ENCODE measurements at regions not wholly inside any gene's neighbourhood (a gene's known extent, or its start where the extent isn't known, plus 50 kb on each side); places are given as distances from the start of the nearest gene placed in this dataset.

GRCh38 chr12:54740882-54741281 is 92.7 kb upstream of the DCD start:
- no peak for TF ChIP-seq BHLHE40 (IDR thresholded peaks at IDR 0.05; ENCODE audit: borderline replicate concordance)
- TF ChIP-seq NFRKB (IDR thresholded peaks at IDR 0.05): no peak
- no peak for TF ChIP-seq FOXK2 (IDR thresholded peaks at IDR 0.05)
- TF ChIP-seq ZNF384 (IDR thresholded peaks at IDR 0.05): no peak
- no peak for TF ChIP-seq HDGF (IDR thresholded peaks at IDR 0.05; ENCODE audit: borderline replicate concordance)
- TF ChIP-seq TARDBP (IDR thresholded peaks at IDR 0.05): no peak
- TF ChIP-seq FOXA1 (IDR thresholded peaks at IDR 0.05): no peak
- TF ChIP-seq SUZ12 (IDR thresholded peaks at IDR 0.05): no peak
- TF ChIP-seq, protein P1, sequence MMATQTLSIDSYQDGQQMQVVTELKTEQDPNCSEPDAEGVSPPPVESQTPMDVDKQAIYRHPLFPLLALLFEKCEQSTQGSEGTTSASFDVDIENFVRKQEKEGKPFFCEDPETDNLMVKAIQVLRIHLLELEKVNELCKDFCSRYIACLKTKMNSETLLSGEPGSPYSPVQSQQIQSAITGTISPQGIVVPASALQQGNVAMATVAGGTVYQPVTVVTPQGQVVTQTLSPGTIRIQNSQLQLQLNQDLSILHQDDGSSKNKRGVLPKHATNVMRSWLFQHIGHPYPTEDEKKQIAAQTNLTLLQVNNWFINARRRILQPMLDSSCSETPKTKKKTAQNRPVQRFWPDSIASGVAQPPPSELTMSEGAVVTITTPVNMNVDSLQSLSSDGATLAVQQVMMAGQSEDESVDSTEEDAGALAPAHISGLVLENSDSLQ (IDR thresholded peaks at IDR 0.05): no peak
- TF ChIP-seq FOXM1 (IDR thresholded peaks at IDR 0.05; ENCODE audit: borderline replicate concordance): no peak
- no peak for TF ChIP-seq ELF4 (IDR thresholded peaks at IDR 0.05)
- TF ChIP-seq SP1 (IDR thresholded peaks at IDR 0.05): no peak
- TF ChIP-seq L3MBTL2 (conservative IDR thresholded peaks at IDR 0.05): no peak
